ENCODE measurements at regions not wholly inside any gene's neighbourhood (a gene's known extent, or its start where the extent isn't known, plus 50 kb on each side); places are given as distances from the start of the nearest gene placed in this dataset.

DNA sequence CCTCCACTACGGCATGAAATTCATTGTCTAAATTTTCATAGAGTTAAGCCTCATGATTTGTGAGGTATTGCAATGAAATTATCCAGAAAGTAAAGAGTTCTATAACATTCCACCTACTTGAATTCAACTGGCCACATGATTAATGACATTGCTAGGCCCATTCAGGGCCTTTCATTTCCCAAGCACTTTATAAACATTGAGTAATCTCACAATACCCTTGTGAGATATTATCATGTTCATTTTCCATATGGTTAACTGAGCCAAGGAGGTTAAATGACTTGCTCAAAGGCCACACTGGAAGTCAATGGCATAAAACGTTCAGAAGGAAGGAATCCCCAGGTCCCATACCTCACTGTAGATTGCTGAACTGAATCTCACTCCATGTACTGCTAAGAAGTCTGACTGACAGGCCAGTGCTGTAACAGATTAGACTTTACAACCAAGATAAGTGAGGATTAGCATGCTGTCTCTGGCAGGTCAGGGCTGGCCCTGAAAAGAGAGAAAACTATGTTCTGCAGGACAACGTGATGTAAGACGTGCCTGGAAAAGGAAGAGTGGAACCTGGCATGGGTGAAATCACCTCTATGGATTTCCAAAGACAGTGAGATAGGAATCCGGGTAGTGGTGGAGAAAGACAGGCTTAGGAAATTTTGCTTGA lies 75.9 kb upstream of the SPACA1 start:
- TF ChIP-seq CTCF (conservative IDR thresholded peaks at IDR 0.05; ENCODE audit: low read length) (no peak), EZH2phosphoT487 (IDR thresholded peaks at IDR 0.05; ENCODE audit: borderline replicate concordance, low read depth, low read length) (no peak)
